ENCODE measurements at regions not wholly inside any gene's neighbourhood (a gene's known extent, or its start where the extent isn't known, plus 50 kb on each side); places are given as distances from the start of the nearest gene placed in this dataset.

DNA sequence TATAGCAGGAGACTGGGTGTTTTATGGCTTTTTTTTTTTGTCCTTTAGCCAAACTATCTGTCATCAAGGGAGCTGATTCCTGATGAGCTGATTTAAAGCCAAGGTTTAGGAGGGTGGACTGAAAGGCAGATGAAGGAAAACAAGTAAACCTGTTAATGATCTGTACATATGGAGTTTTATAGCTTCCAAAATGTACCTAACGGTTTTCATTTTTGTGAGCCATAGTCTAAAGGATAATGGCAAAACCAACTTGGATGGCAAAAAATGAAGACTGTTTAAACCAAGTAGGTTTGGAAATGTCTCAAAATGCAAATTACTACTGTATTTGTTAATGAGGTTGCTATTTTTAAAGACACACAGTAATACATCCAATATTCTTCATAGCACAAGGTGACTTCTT is 281.5 kb downstream of the YTHDC2 start:
- Histone ChIP-seq H3K9me3 (no peaks in the 10 kb centered on the region), H3K36me3 (no peaks in the 10 kb centered on the region), H3K27me3 (no peaks in the 10 kb centered on the region), H3K4me1 (no peaks in the 10 kb centered on the region), H3K4me3 (no peak overlapping the region), H3K27ac (no peak overlapping the region)
- ATAC-seq (no peak), DNase-seq (no peak)
- TF ChIP-seq, protein P1, sequence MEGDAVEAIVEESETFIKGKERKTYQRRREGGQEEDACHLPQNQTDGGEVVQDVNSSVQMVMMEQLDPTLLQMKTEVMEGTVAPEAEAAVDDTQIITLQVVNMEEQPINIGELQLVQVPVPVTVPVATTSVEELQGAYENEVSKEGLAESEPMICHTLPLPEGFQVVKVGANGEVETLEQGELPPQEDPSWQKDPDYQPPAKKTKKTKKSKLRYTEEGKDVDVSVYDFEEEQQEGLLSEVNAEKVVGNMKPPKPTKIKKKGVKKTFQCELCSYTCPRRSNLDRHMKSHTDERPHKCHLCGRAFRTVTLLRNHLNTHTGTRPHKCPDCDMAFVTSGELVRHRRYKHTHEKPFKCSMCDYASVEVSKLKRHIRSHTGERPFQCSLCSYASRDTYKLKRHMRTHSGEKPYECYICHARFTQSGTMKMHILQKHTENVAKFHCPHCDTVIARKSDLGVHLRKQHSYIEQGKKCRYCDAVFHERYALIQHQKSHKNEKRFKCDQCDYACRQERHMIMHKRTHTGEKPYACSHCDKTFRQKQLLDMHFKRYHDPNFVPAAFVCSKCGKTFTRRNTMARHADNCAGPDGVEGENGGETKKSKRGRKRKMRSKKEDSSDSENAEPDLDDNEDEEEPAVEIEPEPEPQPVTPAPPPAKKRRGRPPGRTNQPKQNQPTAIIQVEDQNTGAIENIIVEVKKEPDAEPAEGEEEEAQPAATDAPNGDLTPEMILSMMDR (IDR thresholded peaks at IDR 0.05) = no peak
- intact Hi-C loops (cut with DNase I) = no loop called here

DNA sequence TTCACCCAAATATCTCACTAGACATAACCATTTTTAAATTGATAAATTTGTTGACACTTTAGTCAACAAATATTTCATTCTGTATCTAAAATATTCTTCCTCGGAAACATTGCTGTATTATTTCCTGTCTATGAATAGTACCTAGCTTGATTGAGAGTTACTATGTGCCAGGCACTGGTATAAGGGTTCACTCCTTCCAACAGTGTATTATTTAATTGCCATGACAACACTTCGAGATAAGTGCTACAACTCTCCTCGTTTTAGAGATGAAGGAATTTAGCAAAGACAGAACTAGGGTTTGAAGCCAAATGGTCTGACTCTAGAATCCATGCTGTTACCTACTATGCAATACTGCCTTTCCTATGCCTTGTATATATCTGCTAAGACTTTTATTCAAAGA is 287.2 kb downstream of the YTHDC2 start:
- Histone ChIP-seq H3K36me3 (no peaks in the 10 kb centered on the region), H3K27me3 (no peaks in the 10 kb centered on the region), H3K4me3 (no peak overlapping the region), H3K4me1 (peaks cover under 1% of the 10 kb centered on the region), H3K27ac (no peak overlapping the region), H3K9me3 (no peaks in the 10 kb centered on the region)
- no peak for DNase-seq
- TF ChIP-seq, protein P1 (IDR thresholded peaks at IDR 0.05) = no peak
- intact Hi-C loops (cut with DNase I) = no loop called here
- no peak for ATAC-seq

DNA sequence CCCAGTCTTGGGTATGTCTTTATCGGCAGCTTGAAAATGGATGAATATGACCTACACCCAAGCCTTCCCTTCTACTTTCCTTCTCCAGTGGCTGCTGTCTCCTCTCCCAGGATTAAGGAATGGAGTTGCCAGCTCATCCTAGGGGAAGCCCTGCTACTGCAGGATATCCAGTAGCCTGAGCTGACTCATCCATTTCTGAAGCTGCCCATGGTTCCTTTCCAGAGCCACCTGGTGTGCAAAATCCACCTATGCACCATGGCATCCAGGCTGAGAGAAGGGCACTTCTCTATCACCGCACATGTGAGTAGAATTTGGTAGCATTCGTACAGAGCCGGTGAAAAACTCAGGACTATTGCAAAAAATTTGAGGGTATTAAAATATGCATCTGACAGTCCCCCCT is 290.8 kb downstream of the YTHDC2 start:
- Histone ChIP-seq H3K9me3 (no peaks in the 10 kb centered on the region), H3K36me3 (no peaks in the 10 kb centered on the region), H3K27ac (no peak overlapping the region), H3K27me3 (no peaks in the 10 kb centered on the region), H3K4me1 (peaks cover 17% of the 10 kb centered on the region), H3K4me3 (no peak overlapping the region)
- intact Hi-C loops (cut with DNase I) = no loop called here
- TF ChIP-seq, protein P1 (IDR thresholded peaks at IDR 0.05) = no peak
- DNase-seq = no peak
- no peak for ATAC-seq

DNA sequence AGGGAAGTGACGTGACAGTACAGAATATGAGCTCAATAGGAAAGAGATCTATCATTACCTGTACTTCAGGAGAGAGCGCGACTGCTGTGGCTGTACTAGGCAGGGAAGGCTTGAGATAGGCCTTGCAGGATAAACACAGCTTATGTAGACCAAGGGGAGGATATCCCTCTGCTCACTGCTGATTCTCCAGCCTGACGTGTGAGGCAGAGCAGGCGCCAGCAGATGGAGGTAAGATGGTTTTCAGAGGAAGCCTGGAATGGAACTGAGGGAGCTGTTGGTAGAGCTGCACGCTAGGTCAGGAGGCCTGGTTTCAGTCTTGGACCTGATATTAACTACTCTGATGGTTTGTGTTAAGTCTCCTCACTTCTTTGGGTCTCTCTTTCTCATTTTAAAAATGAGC is 291.4 kb downstream of the YTHDC2 start:
- ATAC-seq (no peak), DNase-seq (no peak)
- Histone ChIP-seq H3K27me3 (no peaks in the 10 kb centered on the region), H3K9me3 (no peaks in the 10 kb centered on the region), H3K4me3 (no peak overlapping the region), H3K4me1 (peaks cover 17% of the 10 kb centered on the region), H3K27ac (no peak overlapping the region), H3K36me3 (no peaks in the 10 kb centered on the region)
- intact Hi-C loops (cut with DNase I) = no loop called here
- TF ChIP-seq, protein P1 (IDR thresholded peaks at IDR 0.05) = no peak

DNA sequence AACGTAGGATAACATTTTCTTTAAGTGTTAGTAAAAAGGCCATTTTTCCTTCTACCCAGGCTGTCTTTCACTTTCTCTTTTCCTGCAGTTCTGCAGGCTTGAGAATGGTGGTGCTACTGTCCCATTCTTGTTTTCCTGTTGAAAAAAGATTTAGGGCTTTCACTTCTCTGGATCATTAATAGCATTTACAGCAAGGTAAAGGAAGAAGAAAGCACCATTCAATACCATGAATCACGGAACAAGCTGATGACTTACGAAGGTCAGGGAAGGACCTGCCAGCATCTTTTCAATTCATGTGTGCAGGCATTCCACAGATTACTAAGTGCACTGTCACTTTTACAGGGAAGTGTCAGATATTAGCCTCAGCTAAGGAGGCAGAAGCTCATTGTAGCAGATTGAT is 292.8 kb downstream of the YTHDC2 start:
- Histone ChIP-seq H3K27me3 (no peaks in the 10 kb centered on the region), H3K27ac (no peak overlapping the region), H3K4me1 (peaks cover 17% of the 10 kb centered on the region), H3K36me3 (no peaks in the 10 kb centered on the region), H3K4me3 (no peak overlapping the region), H3K9me3 (no peaks in the 10 kb centered on the region)
- ATAC-seq (peak; percentile 41), DNase-seq (no peak)
- TF ChIP-seq, protein P1 (IDR thresholded peaks at IDR 0.05) = peak; percentile 32
- intact Hi-C loops (cut with DNase I) = no loop called here

DNA sequence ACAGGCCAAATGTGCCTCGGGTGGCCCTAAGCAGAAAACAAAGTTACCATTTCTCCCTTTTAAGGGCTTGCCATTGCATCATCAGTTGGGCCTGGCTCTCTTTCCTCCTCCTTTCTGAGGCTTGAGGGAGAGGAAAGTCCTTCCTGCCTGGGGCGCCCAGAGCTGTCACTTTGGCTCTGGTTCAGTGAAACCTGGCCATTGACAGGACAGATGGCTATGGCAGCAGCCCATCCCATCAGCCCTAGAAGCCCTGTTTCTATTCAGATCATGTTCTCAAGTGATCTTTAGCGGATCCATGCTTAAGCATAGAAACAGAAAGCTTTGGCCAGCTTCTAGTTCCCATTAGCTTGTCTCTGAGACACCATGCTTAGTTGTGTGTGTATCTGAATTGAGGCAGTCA is 293.4 kb downstream of the YTHDC2 start:
- no peaks in the 10 kb centered on the region for H3K9me3 ChIP-seq
- intact Hi-C loops (cut with DNase I) = no loop called here
- DNase-seq = no peak
- no peaks in the 10 kb centered on the region for H3K36me3 ChIP-seq
- peaks cover 17% of the 10 kb centered on the region for H3K4me1 ChIP-seq
- peak; percentile 73 for ATAC-seq
- TF ChIP-seq, protein P1 (IDR thresholded peaks at IDR 0.05) = no peak
- H3K27ac ChIP-seq = no peak overlapping the region
- no peaks in the 10 kb centered on the region for H3K27me3 ChIP-seq
- H3K4me3 ChIP-seq = no peak overlapping the region
